HG03460 (cell line): ENCODE measurements at regions not wholly inside any gene's neighbourhood (a gene's known extent, or its start where the extent isn't known, plus 50 kb on each side); places are given as distances from the start of the nearest gene placed in this dataset.

Experiments used
- ATAC-seq: cut with Tn5 transposase; IDR thresholded peaks from one replicate; pipeline ENCODE4 v1.9.1; 2021; ENCODE audit not compliant: unreplicated experiment

DNA sequence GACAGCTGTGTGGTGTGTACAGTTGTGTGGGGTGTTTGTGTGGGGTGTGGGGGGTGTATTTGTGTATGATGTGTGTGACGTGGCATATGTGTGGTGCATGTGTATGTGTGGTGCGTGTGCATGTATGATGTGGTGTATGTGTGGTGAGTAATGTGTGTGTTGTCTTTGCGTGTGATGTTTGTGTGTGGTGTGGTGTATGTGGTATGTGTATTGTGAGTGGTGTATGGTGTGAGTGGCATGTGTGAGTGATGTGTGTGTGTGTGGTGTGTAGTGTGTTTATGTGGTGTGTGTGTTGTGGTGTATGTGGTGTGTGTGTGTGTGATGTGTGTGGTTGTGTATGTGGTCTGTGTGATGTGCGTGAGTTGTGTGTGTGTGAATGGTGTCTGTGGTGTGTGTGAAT lies 191.1 kb downstream of the MELK start:
- no peak for ATAC-seq

DNA sequence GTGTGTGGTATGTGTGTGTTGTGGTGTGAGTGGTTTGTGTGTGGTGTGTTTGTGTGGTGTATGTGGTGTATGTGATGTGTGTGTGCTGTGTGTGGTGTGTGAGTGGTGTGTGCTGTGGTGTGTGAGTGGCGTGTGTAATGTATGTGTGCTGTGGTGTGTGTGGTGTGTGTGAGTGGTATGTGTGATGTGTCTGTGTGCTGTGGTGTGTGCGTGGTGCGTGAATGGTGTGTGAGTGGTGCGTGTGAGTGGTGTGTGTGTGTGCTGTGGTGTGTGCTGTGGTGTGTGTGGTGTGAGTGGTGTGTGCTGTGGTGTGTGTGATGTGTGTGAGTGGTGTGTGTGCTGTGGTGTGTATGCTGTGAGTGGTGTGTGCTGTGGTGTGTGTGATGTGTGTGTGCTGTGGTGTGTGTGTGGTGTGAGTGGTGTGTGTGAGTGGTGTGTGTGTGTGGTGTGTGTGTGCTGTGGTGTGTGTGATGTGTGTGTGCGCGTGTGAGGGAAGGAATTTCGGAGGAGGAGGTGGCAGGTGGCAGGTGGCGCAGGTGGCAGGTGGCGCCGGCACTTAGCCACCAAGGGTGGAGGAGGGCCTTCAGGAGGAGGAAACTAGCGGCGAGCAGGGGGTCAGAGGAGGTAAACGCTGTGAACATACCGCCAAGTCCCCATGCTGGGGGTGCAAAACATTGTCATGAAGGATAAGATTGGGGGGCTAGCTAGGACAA lies 191.8 kb downstream of the MELK start:
- no peak for ATAC-seq

DNA sequence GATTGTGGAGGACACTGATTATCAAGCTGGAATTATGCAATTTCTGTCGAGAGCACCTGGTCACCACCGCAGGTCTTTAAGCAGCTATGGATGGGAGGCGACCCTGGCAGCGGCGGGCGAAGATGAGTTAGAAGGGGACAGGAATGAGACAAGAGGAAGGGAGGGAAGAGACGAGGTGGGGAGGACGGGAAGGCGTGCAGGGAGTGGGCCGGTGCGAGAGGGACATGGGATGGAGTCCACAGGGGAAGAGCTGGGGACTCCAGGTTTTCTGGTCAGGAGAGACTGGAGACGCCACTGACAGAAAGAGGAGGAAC lies 192.3 kb downstream of the MELK start:
- ATAC-seq: no peak

DNA sequence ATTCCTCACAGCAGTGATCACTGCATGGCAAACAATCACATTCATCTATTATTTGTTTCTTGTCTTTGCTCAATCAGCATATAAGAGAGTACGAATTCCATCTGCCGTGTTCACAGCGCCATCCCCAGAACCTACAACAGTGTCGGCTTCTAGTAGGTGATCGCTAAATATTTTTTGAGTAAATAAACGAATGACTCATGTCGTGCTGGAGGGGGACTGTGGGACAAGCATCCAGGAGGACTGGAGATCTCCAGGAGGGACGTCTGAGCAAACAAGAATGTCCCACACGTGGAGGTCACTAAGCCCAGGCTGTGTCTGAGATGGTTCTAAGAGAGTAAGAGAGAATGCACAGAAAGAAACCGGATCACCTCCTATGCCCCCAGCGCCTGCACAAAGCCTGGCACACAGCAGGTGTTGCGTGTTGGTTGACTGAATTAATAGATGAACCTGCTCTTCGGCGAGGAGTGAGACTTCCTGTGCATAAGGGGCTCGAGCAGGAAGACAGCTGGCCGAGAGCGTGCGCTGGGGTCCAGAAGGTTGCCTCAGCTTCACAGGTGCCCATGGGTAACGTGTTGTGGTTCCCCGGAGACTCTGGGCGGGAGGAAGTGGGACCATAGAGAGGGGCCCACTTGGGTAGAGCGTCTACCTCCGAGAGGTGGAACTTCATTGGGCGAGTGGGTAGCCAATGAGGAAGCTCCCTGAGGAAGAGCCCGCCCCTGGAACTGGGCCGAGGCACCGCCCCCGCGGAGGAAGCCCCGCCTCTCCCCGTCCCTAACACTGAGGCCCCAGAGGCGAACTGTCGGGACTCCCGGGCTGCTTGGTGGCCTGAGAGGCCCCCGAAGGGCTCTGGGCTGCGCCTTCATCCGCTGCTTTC lies 193.0 kb downstream of the MELK start:
- peak; percentile 99 for ATAC-seq

DNA sequence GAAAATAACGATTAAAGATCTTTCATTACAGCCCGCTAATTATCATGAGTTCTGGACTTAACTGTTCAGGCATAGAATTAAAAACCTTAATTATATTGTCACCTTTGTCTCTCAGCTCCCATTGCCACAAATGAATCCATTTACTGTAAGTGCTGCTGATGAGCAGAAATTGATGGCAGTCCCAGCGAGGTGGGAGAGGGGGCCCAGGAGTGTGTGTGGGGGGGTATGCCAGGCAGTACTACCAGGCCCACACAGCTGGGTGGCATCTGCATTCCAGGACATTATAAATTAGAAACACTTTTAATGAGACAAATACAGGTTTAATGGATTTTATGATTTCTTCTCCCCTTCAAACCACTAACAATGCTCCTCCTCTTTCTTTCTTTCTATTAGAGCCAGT lies 196.0 kb downstream of the MELK start:
- no peak for ATAC-seq

DNA sequence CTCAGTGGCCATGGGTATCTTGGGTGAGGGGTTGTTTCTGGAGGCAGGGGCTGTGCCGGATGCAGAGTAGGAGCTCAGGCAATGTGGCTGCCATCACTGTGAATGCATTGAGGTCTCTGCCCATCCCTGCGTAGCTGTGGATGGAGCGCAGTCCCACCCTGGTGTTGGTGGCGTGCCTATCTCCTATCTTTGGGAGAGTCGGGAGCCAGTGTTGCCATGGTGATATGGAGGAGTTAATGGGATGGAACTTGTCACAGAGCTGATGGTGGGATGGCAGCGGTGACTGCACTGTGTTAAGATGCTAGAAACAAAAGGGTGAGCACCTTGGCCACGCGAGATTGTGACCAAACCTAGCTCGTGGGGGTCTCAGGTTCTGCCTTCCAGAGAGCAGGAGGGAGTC lies 197.3 kb downstream of the MELK start:
- no peak for ATAC-seq

DNA sequence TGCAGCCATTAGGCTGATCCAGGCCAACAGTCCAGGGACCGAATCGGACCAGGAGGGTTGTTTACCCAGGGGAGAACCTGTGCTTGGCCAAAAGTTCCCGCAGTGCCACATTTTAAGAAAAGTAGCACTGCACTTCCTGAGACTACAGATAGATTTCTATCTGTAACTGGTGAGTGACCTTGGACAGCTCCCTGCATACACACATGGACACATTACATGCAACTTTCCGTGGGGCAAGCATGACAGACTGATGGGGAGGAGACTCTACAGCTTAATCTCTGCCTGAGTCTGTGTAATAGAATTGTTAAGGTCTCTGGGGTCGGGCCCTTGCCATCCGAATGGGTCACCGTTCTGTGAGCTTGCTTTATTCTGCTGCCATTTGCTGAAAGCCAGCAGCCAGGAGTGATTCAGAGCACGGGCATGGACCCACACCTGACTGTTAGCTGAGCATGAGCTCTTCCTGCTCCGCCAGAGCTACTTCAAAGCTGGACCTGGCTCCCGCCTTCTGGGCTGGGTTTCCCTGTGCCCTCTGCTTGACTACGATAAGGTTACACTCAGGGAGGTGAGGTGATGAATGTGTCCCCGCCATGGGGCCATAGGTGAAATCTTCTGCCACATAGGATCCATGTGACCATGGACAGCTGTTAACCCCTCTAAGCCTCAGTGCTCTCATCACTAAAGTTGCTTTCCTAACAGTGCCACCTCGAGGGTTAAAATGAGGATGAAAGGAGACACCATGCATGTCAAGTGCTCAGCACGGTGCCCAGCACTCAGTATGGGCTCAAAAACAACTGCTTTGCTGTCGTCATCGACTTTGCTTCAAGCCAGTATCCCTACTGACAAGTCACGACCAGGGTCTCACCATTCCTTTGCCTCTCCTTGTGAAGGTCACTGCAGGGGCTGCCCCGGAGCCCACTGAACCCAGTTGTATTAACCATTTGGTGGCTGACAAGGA lies 200.0 kb downstream of the MELK start:
- no peak for ATAC-seq

DNA sequence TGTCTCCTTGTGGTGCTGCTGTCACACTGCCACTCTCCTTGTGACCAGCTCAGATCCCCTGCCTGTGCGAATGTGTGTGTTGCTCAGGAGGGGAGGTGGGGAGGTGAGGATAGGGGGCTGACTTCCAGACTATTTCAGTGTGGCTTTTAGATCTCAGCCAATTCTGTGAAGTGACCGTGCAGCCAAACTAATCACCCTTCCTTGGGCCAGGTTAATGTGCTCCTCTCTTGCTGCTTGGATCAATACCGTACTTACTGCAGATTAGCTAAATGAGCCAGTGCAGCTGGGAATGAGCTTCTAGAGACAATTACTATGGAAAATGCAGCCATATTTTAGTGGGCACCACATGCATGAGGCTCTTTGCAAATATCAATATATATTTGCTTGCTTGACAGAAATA lies 206.0 kb downstream of the MELK start:
- no peak for ATAC-seq

DNA sequence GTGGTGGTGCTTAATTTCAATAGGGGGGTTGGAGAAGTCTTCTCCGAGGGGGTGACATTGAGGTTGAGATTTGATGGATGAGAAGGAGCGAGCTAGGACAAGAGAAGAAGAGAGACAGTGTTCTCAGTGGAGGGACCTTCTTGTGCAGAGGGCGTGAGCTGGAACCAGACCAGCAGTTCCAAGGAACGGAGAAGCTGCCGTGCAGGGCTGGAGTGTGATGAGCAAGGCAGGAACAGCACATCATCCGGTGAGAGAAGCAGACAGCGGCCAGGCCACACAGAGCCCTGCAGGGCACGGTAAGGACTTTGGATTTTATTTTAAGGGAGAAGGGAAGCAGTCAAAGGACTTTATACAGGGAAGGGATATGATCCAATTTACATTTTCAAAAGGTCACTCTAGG lies 206.9 kb downstream of the MELK start:
- no peak for ATAC-seq

DNA sequence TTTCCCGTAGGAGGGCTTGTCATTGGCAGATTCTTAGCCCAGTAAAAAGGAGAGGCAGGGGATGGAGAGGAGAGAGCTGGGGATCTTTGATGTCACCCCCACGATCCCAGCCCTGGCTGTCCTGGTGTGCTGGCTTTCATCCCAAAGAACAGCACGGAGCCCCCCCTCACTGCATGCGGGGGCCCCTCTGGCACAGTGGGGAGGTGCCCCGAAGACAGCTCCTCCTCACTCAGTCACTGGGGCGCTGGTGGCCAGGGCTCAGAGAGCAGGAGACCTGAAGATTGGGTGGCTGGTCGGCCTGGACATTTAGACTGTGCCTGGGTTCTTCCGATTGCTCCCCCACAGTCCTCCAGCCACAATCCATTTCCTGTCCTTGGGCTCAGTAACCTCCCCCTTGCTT lies 207.5 kb downstream of the MELK start:
- no peak for ATAC-seq

DNA sequence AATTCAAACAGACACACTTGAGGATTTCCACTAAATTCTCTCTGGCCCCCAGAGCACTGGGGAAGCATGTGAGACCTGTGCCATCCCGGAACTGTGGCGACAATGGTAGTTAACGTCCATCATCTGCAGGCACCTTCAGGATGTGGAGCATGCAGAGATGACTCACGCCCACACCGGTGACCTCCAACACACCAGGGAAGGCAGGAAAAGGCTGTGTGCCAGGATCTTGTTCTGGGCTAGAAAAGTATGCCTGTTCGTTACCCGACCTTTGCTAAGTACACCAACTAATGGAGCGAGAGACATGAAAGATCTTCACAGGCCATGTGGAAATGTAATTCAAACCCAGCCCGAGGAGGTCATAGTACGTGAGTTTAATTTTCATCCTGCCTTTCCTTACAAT lies 208.8 kb downstream of the MELK start:
- ATAC-seq: no peak
